ENCODE measurements at regions not wholly inside any gene's neighbourhood (a gene's known extent, or its start where the extent isn't known, plus 50 kb on each side); places are given as distances from the start of the nearest gene placed in this dataset.

DNA sequence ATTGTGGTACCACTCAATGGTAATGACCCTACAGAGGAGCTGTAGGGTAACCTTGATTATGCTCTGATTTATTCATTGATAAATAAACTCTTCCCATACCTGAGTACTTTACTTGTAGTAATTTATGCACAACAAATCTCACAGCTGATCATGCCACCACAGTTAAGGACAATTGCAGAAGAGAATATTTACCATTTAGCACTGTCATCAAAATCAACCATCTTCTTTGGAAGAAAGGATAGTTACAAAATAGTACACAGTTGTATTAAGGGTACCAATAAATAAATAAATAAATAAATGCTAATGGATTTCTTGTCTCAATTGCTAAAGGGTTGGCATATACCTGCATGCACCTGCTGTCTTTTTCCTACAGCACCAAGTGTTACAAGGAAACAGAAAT is 97.6 kb upstream of the PDE1C start:
- H3K4me1 Mint-ChIP-seq = no peaks in the 10 kb centered on the region
- no peak overlapping the region for H3K4me3 Mint-ChIP-seq
- H3K9me3 Mint-ChIP-seq = peaks cover 2% of the 10 kb centered on the region
- no peaks in the 10 kb centered on the region for H3K27me3 Mint-ChIP-seq
- DNase-seq = no peak
- no peak overlapping the region for H3K27ac Mint-ChIP-seq
- ChIA-PET CTCF (no interaction called here), POLR2A (no interaction called here)
- no peaks in the 10 kb centered on the region for H3K36me3 Mint-ChIP-seq (ENCODE audit: low read depth)

DNA sequence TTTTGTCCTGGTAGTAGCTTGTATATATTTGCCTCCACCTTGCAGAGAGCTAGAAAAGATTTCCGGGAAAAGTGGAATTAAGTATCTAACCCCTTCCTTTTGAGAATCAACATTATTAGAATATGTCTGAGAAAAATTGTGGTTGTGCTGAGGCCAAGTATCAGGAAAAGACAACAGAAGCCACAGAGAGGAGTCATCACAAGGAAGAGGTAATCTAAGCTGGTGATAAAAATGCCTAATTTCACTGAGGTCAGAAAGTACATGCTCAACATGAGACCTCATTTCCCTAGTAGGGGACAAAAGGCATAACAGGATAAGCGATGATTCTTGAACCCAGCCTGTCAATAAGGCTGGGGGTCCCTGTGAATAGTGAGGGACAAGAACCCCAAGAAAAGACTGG is 97.0 kb upstream of the PDE1C start:
- ChIA-PET POLR2A (no interaction called here), CTCF (no interaction called here)
- DNase-seq = no peak
- Mint-ChIP-seq H3K9me3 (peaks cover 1% of the 10 kb centered on the region), H3K4me3 (no peak overlapping the region), H3K27me3 (no peaks in the 10 kb centered on the region), H3K27ac (no peak overlapping the region), H3K36me3 (ENCODE audit: low read depth) (no peaks in the 10 kb centered on the region), H3K4me1 (no peaks in the 10 kb centered on the region)

DNA sequence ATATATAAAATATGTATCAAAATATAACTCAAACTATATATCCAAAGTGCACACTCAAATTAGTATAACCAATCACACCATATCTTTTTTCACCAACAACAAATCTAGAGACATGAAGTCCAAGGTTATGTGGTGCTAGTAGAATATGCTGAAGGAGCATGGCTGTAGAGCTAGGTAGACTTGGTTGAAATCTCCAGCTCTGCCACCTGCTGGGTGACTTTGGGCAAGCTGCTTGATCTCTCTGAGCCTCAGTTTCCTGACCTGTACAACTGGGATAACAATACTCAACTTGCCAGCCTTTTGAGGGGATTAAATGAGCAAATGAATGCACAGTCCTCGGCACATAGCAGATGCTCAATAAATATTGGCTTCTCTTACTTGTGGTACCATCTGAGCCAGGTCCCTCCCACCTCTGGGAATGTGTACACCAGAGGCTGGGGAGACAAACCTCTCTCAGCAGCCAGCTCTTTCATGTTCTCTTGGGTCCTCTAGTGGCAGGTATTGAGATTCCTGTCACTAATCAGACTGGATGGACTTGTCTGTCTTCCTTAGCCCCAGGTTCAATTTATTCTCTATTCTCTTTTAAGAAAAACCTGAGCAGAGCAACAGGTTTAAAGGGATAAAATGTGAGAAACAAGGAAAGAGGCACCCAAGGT is 94.3 kb upstream of the PDE1C start:
- POLR2A ChIA-PET = no interaction called here
- Mint-ChIP-seq H3K27me3 (no peaks in the 10 kb centered on the region), H3K4me1 (no peaks in the 10 kb centered on the region), H3K9me3 (no peaks in the 10 kb centered on the region), H3K4me3 (no peak overlapping the region), H3K36me3 (ENCODE audit: low read depth) (no peaks in the 10 kb centered on the region), H3K27ac (no peak overlapping the region)
- DNase-seq = no peak
- CTCF ChIA-PET = no interaction called here

DNA sequence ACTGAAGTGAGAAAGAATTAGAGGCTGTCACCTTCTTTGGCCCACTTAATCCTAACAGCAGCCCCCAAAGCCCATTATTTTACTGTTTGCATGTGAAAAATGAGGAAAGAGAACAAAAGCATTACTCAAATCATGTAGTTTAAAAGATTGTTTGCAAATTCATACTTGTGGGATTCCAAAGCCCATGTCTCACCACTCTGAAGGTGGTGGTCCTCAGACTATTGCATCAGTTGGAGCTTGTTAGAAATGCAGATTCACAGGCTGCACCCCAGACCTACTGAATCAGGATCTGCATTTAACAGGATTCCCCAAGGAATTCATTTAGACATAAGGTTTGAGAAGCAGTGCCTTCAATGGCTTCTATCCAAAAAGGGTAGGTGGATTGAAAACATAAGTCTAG is 93.7 kb upstream of the PDE1C start:
- POLR2A ChIA-PET = no interaction called here
- CTCF ChIA-PET = no interaction called here
- H3K4me1 Mint-ChIP-seq = no peaks in the 10 kb centered on the region
- no peak overlapping the region for H3K27ac Mint-ChIP-seq
- no peaks in the 10 kb centered on the region for H3K9me3 Mint-ChIP-seq
- no peak overlapping the region for H3K4me3 Mint-ChIP-seq
- no peak for DNase-seq
- no peaks in the 10 kb centered on the region for H3K27me3 Mint-ChIP-seq
- no peaks in the 10 kb centered on the region for H3K36me3 Mint-ChIP-seq (ENCODE audit: low read depth)

DNA sequence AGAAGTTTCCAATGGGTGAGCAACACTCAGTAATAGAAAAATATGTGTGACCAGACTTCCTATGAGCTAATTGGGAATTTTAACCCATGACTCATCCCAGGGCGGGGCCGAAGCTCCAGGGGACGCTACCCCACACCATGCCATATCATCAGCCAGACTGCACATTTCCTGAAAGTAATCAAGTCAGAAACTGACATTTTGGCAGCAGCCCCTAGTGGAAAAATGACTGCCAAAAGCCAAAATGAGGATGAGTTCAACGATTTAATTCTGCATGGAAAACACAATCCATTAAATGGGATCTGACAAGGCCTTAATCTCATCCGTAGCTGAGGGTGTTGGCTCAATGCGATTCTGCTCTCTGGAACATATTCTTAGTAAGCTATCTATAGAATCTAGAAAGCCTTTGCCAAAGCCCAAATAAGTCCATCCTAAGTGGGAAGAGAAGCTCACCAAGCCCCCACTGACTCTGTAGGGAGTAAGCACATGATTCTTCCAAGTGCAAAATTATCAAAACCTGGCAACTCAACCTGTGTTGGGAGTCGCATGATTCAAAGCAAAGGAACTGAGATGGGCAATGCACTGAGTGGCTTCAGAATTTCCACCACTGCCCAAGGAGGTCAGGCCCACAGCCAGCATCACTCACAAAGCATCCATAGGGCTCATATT is 93.1 kb upstream of the PDE1C start:
- ChIA-PET POLR2A (no interaction called here), CTCF (no interaction called here)
- Mint-ChIP-seq H3K4me3 (no peak overlapping the region), H3K9me3 (no peaks in the 10 kb centered on the region), H3K4me1 (no peaks in the 10 kb centered on the region), H3K27ac (no peak overlapping the region), H3K36me3 (ENCODE audit: low read depth) (no peaks in the 10 kb centered on the region), H3K27me3 (no peaks in the 10 kb centered on the region)
- DNase-seq = no peak

DNA sequence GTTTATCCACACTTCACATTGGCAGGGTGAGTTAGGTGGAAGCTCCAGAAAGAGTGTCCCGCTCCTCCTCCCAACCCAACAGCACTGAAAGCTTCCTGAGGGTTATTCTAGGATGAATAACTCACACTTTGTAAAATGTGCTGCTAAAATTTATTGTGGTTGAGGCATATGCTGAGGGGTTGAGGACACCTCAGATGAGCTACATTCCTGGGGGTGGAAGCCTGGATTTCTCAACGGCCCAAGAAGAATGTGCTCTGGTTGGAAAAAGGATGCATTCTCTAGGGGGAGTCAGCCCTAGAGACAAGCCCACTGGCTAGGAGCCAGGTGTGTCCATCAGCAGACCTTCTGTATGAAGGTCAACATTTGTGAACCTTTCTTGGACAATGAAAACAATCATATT is 91.5 kb upstream of the PDE1C start:
- Mint-ChIP-seq H3K9me3 (no peaks in the 10 kb centered on the region), H3K4me3 (no peak overlapping the region), H3K36me3 (ENCODE audit: low read depth) (no peaks in the 10 kb centered on the region), H3K4me1 (no peaks in the 10 kb centered on the region), H3K27ac (no peak overlapping the region), H3K27me3 (no peaks in the 10 kb centered on the region)
- POLR2A ChIA-PET = no interaction called here
- CTCF ChIA-PET = no interaction called here
- DNase-seq = no peak

DNA sequence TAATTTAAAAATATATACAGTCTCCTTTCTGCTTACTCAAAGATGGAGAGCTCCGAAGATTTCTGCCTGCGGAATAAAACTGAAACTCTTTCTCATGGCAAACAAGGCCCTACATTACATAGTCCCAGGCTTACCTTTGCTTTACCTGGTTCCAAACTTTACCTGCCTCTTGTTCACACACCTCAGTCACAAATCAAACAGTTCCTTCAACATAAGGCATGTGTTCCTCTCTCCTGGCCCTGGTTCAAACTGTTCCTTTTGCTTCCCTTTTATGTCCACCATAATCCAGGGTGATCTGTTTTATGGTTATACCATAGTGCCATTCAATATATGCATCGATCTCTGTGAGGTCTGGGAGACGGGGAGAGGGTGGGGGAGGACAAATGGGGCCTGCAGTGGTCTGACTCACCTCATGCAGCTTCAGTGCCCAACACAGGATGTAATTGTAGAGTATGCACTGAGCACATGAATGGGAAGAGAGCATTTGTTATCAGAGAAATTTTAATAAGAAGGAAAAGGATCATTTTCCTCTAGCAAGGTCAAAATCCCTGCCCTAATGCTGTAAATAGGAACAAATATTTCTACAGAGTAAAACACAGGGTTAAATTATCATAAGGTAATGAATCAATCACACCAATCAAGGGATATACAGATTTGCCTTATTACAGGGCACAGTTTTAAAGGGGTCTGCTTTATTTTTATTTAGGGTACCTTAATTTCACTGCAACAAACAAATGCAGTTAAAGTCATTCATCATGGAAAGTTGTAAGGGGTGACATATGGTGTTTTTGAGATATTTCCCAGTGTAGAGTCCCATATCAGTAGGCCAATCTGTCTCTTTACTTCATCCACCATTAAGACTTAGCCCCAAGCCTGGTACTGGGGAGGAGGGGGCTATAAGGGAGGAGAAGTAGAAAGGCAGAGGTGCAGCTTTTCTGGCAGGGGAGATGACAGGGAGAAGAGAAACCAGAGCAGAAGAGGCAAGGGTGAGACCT is 88.8 kb upstream of the PDE1C start:
- no peaks in the 10 kb centered on the region for H3K9me3 Mint-ChIP-seq
- POLR2A ChIA-PET = no interaction called here
- H3K4me1 Mint-ChIP-seq = no peaks in the 10 kb centered on the region
- no peaks in the 10 kb centered on the region for H3K27me3 Mint-ChIP-seq
- CTCF ChIA-PET = no interaction called here
- H3K36me3 Mint-ChIP-seq (ENCODE audit: low read depth) = no peaks in the 10 kb centered on the region
- no peak overlapping the region for H3K27ac Mint-ChIP-seq
- no peak overlapping the region for H3K4me3 Mint-ChIP-seq
- no peak for DNase-seq

DNA sequence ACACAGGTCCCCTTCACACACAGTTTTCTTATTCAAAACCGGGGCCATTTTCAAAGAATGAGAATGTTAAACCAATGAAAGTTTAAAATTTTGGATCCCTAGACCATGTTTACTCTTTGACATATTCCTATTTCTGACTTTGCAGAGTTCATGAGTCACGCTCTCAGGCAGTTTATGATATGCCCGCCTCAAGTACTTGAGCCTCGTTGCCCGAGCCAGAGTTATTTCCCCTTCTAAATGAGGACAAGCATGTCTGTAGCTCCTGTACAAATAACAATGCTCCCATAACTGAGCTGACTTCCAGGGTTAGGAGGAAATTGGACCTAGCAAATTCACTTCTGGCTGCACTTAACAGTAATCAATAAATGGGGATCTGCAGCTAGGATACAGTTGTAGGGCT is 87.9 kb upstream of the PDE1C start:
- no peak for DNase-seq
- no peaks in the 10 kb centered on the region for H3K9me3 Mint-ChIP-seq
- no peak overlapping the region for H3K27ac Mint-ChIP-seq
- H3K27me3 Mint-ChIP-seq = no peaks in the 10 kb centered on the region
- POLR2A ChIA-PET = no interaction called here
- no peaks in the 10 kb centered on the region for H3K4me1 Mint-ChIP-seq
- H3K36me3 Mint-ChIP-seq (ENCODE audit: low read depth) = no peaks in the 10 kb centered on the region
- CTCF ChIA-PET = no interaction called here
- no peak overlapping the region for H3K4me3 Mint-ChIP-seq

DNA sequence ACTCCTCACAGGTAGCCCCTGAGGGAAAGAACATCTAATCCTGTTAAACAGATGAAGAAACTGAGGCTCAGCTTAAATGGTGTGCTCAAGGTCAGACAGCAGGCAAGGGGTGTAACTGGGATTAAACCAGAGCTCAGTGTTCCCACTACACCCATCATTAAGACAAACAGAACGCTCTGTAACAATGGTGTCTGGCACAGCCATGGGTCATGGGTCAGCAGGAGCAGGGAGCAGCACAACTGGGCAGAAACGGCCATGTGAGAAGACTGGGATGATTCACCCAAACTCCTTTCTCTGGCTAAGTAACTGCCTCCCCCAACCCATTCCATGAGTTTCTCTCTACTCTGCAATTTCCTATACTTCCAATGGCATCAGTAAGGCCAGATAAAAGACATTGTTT is 85.5 kb upstream of the PDE1C start:
- ChIA-PET CTCF (no interaction called here), POLR2A (no interaction called here)

DNA sequence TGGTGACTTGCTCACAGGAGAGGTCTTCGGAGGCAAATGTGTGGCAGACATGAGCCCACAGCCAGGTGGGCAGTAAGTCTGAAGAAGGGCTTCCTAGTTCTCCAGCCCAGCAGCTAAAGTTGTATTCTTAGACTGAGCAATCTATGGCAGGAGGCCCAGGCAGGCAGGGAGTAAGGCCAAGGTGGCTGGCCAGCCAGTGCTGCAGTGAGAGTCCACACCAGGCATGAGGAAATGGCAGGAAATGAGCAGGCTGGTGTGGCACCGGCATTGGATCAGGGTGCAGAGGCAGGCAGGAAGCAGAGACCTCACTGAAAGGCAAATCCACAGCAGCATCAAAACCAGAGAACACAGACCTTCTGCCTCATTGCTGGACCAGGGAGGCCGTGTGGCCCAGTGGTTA is 84.6 kb upstream of the PDE1C start:
- no peaks in the 10 kb centered on the region for H3K36me3 Mint-ChIP-seq (ENCODE audit: low read depth)
- H3K9me3 Mint-ChIP-seq = no peaks in the 10 kb centered on the region
- POLR2A ChIA-PET = no interaction called here
- H3K27me3 Mint-ChIP-seq = no peaks in the 10 kb centered on the region
- H3K4me3 Mint-ChIP-seq = no peak overlapping the region
- no peak for DNase-seq
- CTCF ChIA-PET = no interaction called here
- H3K4me1 Mint-ChIP-seq = no peaks in the 10 kb centered on the region
- no peak overlapping the region for H3K27ac Mint-ChIP-seq

More for the DNA sequence above, 85.5 kb upstream of the PDE1C start:
- Mint-ChIP-seq H3K27ac (no peak overlapping the region), H3K4me3 (no peak overlapping the region), H3K4me1 (no peaks in the 10 kb centered on the region), H3K27me3 (no peaks in the 10 kb centered on the region), H3K9me3 (no peaks in the 10 kb centered on the region), H3K36me3 (ENCODE audit: low read depth) (no peaks in the 10 kb centered on the region)
- no peak for DNase-seq

DNA sequence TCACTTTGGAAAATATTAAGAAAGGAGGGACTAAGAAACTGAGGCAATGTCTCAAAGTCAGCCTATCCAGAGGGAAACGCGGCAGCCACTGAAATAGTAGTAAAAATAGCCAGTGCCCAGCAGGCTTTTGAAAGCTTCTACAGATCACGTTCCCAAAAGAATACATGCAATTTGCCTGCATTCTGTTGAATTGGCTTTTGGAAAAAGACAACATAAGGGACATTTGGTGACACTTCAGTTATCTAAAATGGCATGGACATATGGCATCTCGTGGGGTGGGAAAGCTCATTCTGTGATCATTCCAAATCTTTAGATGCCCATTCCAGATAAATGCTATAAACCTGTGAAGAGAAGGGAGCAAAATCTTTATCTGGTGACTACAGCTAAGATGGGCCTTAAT is 82.8 kb upstream of the PDE1C start:
- ChIA-PET POLR2A (no interaction called here), CTCF (no interaction called here)
- H3K4me3 Mint-ChIP-seq = no peak overlapping the region
- H3K27ac Mint-ChIP-seq = no peak overlapping the region
- H3K9me3 Mint-ChIP-seq = no peaks in the 10 kb centered on the region
- H3K36me3 Mint-ChIP-seq (ENCODE audit: low read depth) = no peaks in the 10 kb centered on the region
- DNase-seq = no peak
- no peaks in the 10 kb centered on the region for H3K4me1 Mint-ChIP-seq
- H3K27me3 Mint-ChIP-seq = no peaks in the 10 kb centered on the region

DNA sequence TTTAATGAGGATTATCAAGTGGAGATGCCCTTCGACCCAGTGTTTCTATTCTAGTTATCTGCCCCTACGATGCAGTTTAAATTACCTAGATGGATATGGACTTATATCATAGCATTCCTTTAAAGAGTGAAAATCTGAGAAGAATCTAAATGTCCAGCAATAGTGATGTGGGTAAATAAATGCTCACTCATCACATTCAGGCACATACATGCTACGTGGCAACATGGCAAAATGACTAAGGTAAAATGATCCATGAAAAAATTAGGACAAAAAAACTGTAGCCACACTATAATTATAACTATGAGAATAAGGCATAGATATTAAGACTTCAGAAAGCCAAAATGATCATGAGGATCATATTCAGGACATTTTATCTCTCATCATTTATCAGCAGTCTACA is 82.4 kb upstream of the PDE1C start:
- DNase-seq = no peak
- no peaks in the 10 kb centered on the region for H3K27me3 Mint-ChIP-seq
- no peaks in the 10 kb centered on the region for H3K36me3 Mint-ChIP-seq (ENCODE audit: low read depth)
- H3K9me3 Mint-ChIP-seq = no peaks in the 10 kb centered on the region
- H3K27ac Mint-ChIP-seq = no peak overlapping the region
- no peaks in the 10 kb centered on the region for H3K4me1 Mint-ChIP-seq
- H3K4me3 Mint-ChIP-seq = no peak overlapping the region
- ChIA-PET POLR2A (no interaction called here), CTCF (no interaction called here)

DNA sequence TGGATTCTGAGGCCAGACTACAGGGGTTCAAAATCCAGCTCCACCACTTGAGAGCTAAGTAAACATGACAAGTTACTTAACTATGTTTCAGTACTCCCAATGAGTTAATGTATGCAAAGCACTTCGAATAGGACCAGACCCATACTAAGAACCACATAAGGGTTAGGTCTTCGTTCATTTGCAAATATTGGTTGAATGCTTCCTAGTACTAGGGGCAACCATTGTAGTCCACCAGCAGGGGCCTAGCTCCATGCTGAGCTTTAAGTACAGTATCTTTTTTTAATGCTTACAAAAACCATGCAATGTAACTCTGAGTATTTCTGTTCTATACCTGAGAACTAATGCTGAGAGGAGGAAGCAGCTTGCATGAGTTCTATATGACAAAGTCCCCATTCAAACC is 80.4 kb upstream of the PDE1C start:
- H3K27me3 Mint-ChIP-seq = no peaks in the 10 kb centered on the region
- no peaks in the 10 kb centered on the region for H3K36me3 Mint-ChIP-seq (ENCODE audit: low read depth)
- H3K27ac Mint-ChIP-seq = no peak overlapping the region
- H3K4me3 Mint-ChIP-seq = no peak overlapping the region
- no peaks in the 10 kb centered on the region for H3K9me3 Mint-ChIP-seq
- DNase-seq = no peak
- CTCF ChIA-PET = no interaction called here
- POLR2A ChIA-PET = no interaction called here
- no peaks in the 10 kb centered on the region for H3K4me1 Mint-ChIP-seq
